ENCODE measurements at regions not wholly inside any gene's neighbourhood (a gene's known extent, or its start where the extent isn't known, plus 50 kb on each side); places are given as distances from the start of the nearest gene placed in this dataset.

DNA sequence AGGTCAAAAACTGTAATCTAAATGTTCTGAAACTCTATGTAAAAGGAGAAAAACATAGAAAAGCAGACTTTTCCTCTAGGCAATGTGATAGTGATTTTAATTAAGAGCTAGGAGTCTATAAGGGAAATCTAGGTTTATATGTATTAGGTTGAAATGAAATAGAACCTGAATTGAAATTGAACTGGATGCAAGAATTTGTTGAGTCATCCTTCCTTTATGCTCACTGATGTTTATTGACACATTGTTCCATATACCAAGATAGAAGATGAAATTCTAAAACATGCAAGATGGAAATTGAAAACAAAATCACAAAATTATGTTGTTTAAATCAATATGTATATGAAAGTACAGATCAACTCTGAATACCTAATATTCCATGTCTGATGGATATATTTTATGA is 170.4 kb upstream of the FLRT2 start:
- TF ChIP-seq, protein P1, sequence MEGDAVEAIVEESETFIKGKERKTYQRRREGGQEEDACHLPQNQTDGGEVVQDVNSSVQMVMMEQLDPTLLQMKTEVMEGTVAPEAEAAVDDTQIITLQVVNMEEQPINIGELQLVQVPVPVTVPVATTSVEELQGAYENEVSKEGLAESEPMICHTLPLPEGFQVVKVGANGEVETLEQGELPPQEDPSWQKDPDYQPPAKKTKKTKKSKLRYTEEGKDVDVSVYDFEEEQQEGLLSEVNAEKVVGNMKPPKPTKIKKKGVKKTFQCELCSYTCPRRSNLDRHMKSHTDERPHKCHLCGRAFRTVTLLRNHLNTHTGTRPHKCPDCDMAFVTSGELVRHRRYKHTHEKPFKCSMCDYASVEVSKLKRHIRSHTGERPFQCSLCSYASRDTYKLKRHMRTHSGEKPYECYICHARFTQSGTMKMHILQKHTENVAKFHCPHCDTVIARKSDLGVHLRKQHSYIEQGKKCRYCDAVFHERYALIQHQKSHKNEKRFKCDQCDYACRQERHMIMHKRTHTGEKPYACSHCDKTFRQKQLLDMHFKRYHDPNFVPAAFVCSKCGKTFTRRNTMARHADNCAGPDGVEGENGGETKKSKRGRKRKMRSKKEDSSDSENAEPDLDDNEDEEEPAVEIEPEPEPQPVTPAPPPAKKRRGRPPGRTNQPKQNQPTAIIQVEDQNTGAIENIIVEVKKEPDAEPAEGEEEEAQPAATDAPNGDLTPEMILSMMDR (IDR thresholded peaks at IDR 0.05): no peak
- no peak for TF ChIP-seq POLR2A (IDR thresholded peaks at IDR 0.05; ENCODE audit: low read length)
- no peak for TF ChIP-seq RAD21 (conservative IDR thresholded peaks at IDR 0.05 in 1 of 2, IDR thresholded peaks at IDR 0.05 in 1 of 2)
- TF ChIP-seq, protein P2, sequence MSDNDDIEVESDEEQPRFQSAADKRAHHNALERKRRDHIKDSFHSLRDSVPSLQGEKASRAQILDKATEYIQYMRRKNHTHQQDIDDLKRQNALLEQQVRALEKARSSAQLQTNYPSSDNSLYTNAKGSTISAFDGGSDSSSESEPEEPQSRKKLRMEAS (IDR thresholded peaks at IDR 0.05): no peak
- no peak for TF ChIP-seq RCOR1 (IDR thresholded peaks at IDR 0.05; ENCODE audit: low read depth, low read length)
